NCI-H2081 (cell line): ENCODE measurements at regions not wholly inside any gene's neighbourhood (a gene's known extent, or its start where the extent isn't known, plus 50 kb on each side); places are given as distances from the start of the nearest gene placed in this dataset.

Experiments used
- DNase-seq, 2 experiments: peaks; one replicate each; lab custom pipeline; 2025; lab: John Stamatoyannopoulos, UW

DNA sequence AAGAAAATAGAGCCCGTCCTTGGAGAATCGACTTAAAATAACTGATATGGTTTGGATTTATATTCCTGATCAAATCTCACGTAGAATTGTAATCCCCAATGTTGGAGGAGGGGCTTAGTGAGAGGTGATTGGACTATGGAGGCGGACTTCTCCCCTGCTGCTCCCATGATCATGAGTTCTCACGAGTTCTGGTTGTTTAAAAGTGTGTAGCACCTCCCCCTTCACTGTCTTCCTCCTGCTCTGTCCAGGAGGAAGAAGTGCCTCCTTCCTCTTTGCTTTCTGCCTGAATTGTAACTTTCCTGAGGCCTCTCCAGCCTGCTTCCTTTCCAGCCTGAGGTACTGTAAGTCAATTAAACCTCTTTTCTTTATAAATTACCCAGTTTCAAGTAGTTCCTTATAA is 529.2 kb downstream of the HAO1 start:
- DNase-seq = no peak

DNA sequence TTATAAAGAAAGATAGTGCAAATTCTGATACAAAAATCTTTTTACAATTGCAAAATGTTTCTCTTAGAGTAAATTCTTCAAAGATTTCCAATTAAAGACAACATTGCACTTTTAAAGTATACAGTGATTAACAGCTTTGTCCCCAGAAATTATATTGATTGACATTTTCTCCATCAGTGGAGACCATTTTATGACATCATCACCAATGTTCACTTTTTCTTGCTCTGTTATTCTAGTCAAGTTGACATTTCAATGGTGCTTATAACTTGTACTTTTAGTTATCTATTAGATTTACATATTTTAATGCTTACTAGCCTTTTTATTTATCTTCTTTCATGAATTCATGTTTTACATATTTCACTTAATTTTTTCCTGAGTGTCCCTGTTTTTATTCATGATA is 524.8 kb downstream of the HAO1 start:
- DNase-seq = no peak

DNA sequence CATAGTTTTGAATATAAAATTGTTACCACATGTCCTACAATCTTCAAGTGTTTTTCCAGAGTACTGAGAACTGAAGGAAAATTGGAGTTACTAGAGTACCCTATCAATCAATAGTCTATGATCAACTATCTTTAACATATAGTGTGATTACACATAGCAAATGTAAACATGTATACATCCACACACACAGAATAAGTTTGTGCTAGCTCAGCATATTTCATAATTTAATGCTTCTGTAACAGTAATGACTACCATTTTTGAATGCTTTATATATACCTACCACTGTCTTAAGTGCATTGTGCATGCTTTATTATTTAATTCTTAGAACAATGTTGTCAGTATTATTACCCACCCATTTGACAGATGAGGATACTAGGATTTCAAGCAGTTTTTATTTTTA is 523.9 kb downstream of the HAO1 start:
- no peak for DNase-seq

DNA sequence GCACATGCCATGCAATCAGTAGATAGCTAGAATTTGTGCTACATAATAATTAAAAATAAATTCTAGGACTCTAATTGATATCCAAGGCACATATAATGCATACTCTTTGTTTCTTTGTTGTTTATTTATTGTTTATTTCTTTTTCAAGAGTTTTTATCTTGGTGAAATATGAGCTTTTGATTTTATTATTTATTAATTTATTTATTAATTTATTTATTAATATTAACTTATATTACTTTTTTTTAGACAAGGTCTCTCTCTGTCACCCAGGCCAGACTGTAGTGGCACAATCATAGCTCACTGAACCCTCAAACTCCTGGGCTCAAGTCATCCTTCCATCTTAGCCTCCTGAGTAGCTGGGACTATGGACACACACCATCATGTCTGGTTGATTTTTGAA is 519.9 kb downstream of the HAO1 start:
- no peak for DNase-seq

DNA sequence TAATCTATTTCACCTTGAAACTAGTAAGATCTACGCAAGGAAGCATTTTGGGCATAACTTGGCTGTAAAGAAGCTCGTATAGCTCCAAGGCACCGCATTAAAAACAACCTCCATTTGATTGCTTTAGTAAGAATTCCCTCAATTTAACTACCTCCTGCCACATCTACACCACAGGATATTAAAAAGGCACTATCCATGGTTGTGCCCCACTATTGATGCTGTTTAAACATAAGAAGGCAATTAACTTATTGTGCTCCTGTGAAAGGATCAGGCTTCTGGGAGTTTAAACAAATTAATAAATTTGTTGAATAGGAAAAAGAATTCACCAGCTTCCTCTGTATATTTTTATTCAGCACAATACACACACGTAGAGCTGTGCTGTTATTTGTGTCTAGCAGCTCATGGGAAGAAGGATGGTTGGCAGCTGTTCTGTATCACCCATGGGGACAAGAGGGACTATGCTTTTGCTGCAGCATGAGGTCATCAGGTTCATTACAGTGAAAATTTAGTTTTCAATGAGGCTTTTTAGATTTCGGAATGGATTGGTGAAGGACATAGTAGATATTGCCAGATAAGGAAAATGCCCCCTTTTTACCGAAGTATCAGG is 513.3 kb downstream of the HAO1 start:
- peak; percentile 23 to 57 for DNase-seq

DNA sequence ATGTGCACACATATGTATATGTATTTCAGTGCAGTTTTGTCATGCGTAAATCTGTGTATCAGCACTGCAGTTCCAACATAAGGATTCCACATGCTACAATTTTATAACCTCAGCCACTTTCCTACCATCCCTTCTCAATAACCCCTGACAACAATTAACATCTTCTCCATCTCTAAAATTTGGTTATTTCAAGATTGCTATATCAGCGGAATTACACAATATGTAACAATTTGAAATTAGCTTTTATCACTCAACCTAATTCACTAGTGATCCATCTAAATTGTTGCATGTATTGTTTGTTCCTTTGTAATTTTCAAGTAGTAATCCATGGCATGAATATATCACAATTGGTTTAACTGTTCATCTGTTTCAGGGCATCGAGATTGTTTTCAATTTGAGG is 511.3 kb downstream of the HAO1 start:
- no peak for DNase-seq

DNA sequence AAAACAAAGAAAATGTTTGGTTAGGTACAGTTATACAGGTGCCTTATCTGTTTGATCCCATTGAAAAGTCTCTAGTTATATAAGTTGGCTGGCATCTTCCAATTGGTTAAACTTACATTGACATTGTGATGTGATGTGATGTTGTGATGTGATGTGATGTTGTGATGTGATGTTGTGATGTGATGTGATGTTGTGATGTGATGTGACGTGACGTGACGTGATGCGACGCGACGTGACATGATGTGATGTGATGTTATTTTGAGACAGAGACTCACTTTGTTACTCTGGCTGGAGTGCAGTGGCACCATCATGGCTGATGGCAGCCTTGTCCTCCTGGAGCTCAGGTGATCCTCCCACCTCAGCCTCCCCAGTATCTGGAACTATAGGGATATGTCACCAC is 507.6 kb downstream of the HAO1 start:
- no peak for DNase-seq

DNA sequence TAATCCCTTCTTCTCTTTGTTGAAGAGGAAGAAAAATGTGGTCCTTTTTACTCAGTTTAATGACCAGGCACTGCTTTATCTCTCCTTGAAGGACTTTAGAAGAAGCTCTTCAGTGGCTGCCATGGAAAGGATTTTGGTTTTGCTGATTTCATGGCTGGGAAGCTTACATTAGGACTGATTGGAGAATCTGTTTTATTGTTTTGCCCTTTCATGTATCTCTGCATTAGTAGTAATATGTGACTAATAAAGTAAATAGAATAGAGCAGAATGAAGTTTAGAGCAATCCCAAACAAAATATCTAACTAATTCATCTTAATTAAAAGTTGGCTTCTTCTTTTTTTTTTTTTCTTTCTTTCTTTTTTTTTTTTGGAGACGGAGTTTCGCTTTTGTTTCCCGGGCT is 502.9 kb downstream of the HAO1 start:
- no peak for DNase-seq

DNA sequence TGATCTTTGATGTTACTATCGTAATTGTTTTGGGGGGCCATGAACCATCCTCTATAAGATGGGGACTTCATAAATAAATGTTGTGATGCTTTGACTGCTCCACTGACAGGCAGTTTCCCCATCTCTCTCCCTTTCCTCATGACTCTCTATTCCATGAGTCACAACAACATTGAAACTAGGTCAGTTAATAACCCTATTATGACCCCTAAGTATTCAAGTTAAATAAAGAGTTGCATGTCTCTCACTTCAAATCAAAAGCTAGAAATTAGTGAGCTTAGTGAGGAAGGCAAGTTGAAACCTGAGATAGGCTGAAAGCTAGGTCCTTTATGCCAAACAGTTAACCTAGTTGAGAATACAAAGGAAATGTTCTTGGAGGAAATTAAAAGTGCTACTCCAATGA is 491.0 kb downstream of the HAO1 start:
- DNase-seq = no peak

DNA sequence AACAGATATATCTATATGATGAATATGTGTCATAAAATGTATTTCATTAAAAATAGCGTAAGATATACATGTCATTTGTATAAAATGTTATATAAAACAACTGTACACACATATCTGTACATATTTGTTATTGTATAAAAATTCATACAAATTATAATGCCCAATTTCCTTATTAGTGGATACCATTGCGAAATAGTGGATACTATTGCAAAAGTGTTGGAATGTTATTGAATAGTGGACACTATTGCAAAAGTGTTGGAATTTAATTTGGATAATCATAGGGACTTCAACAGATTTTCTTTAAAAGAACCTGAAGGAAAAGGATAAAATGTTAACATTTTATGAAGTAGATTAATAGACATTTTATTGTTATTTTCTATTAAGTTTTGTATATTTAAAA is 487.4 kb downstream of the HAO1 start:
- DNase-seq = no peak

DNA sequence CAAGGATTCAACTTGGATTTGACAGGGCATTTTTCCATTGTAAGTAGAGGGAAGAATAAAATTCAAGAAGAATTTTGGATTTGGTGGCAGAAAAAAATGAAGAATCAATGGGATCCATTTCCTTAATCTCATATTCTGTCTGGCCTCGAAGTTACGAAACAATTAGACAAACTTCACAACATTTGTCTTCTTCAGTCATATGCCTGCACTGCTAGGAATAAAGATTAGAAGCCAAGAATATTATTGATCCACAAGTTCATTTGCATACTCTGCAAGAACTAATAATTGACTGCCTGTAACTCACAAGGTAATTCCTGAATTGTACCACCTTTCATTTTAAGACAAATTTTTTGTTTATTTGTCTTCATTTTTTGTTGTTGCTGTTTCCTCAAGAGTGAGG is 486.2 kb downstream of the HAO1 start:
- no peak for DNase-seq

DNA sequence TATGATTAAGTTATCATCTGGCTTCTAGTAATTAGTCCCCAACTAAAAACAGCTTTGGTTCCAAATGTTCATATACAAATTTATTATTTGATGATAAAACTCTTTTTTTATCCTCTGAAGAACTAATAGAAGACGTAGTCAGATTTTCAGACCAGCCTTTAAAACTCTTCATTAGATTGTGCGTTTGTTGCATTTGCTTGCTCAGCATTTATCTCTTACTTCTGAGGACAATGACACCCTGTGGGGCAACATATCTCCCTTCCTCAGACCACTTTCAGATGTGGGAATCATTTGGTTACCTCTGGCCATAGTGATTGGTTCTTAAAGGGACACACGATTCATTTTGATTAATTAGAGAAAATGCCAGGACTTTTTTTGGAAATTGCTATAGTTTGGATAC is 481.8 kb downstream of the HAO1 start:
- DNase-seq = no peak

DNA sequence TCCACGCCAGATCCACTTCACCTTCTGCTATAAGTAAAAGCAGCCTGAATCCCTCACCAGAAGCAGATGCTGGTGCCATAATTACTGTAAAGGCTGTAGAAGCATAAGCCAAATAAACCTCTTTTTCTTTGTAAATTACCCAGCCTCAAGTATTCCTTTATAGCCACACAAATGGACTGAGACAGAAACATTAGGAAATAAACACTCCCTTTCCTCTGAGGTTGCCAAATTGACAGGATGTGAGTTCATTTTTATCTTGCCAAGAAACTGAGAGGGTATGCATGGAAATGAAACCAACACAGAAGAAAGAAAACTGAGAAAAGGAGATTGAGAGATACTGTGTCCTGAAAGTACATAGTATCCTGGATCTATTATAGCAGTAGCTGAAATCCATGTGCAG is 481.2 kb downstream of the HAO1 start:
- peak in 1 of 2 experiments; percentile 1 for DNase-seq

DNA sequence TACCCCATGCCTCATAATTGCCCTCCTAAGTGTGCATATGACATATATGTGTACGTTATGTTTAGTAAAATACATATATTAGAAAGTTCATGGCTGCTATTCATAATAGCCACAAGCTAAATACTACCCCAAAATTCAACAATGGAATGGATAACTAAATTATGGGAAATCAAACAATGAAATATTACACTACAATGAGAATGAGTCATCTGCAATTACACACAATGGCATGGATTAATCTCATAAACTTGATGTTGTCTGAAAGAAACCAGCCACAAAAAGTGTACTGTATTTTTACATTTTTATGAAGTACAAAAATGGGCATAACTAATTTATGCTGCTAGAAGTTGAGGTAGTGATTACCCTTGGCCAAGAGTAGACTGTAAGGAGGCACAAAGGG is 477.0 kb downstream of the HAO1 start:
- DNase-seq = peak in 1 of 2 experiments; percentile 5

DNA sequence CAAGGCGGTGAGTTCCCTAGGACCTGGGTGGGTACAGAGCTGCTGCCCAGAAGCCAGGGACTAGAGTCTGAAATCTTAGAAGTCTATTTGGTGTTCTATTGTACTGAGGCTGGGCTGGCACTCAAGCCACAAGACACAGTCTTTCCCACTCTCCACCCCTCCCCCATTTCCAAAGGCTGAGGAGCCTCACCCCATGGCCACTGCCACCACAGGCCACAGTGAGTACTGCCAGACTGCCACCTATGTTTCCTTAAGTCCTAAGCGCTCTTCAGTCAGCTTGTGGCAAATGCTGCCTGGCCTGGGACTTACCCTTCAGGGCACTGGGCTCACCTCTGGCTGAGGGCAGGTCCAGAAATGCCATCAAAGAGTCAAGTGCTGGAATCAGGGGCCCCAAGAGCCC is 469.3 kb downstream of the HAO1 start:
- no peak for DNase-seq

DNA sequence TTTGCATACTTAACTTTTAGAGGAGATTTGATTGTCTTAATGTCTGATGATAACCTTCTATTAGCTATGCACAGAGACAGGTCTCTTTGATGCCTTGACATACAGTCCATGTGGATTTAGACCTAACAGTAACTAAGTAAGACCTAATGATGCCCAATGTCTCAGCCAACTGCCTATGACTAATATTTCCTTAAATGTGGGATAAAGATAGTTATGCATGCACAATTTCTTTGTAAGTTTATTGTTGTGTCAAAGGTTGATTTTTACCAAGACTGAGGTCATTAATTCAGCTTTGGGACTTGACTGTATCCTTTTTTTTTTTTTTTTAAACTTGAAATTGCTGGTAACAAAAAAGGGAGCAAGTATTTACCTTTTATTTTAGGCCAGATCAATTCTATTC is 450.0 kb downstream of the HAO1 start:
- DNase-seq = no peak

DNA sequence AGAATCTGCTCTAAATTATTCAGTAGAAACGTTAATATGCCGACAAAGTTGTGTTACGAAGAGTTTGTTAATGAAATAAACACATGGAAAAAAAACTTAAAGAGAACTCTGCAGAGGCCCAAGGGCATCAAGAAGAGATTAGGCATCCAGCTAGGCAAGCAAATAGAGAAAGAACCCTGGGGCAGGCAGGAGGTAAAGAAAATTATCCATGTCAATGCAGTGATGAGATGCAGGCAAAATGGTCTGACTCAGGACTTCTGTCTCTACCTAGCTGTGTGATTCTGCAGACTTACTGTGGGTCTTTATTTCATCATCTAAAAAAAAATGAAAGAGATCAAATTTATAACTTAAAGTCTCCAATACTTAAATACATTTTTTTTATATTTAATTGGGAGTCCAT is 448.0 kb downstream of the HAO1 start:
- DNase-seq = no peak

DNA sequence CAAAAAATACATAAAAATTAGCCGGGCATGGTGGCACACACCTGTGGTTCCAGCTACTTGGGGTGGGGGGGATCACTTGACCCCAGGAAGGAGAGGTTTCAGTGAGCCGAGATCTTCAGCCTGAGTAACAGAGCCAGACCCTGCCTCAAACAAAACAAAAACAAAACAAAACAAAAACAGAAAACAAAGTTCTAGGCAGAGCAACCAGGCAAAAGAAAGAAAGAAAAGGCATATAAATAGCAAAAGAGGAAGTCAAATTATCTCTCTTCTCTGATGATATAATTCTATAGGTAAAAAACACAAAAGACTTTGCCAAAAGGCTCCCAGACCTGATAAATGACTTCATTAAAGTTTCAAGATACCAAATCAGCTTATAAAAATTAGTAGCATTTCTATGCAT is 446.9 kb downstream of the HAO1 start:
- DNase-seq = no peak

DNA sequence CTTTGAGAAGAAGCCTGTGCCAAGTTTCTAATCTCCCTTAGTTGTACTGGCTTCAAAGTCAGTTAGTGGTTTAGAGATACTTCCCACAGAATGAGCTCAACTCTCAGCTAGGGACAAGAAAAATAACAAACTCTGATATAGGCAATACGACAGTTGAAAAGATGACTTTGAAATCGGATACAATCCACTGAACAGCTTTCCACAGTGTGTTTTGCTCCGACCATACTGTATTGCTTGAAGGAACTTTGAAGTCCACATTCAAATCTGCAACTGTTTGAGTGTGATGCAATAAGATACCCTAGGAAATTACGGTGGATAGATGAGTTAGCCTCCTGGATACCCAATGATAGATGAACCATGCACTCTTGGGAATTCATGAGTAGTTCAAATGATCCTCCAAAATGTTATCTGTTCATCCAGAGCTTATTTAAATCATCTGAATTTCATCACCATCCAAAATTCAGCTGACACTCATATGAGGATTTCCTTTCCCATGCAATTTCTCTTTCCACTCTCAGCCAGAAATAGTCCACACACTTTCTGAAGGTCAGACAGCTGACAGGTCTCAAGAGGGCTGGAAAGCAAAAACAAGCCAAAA is 443.8 kb downstream of the HAO1 start:
- DNase-seq = no peak

DNA sequence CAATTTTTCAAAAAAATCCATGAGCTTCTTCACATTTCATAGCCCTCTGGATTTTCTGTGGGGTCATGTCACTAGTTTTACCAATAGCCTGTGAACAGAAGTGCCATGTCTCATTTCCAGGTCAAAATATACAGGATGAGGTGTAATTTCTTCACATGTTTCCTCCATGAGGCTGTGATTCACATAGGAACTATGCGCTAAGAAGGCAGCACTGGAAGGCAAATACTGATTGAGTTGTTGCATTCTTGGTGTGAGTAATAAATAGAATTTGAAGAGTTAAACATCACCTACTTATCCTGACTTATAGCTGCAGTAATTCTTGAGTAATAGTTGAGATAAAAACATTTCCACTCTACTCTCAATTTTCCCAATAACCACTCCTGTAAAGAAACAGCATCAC is 442.3 kb downstream of the HAO1 start:
- no peak for DNase-seq

DNA sequence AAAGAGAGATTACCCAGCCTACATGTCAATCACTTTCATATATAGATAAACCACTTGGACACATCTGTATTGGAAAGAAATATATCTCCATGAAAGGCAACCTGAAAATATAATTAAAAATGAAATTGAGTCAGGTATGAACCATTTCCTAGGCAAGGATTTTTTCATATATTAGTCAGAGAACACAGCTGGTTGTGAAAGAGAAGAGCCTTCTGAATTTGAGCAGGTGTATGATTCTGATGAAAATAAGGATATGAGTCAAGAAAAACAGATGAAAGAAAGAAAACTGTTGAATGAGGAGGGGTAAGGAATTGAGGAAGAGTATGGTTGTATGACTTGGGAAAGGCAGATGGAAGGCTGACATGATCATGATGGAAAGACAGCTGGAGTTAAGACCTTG is 441.1 kb downstream of the HAO1 start:
- no peak for DNase-seq

DNA sequence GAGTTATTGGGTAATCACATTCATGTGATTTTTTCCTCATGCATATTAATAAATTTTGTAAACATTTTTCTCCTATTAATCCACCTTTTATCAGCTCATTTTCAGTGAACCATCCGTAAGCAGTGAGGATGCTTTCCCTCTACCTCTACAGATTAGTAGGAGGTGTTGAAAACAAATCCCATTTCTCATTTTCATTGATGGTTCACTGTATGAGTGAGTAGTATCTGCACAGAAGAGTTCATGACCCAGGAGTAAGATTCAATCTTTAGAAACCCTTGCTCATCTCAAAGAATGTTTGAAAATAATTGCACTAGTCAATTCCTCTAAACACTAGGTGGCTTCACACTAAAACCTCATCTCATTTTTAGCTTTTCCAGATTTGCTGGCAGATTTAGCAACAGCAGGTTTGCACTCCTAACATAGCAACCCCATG is 440.0 kb downstream of the HAO1 start:
- no peak for DNase-seq

DNA sequence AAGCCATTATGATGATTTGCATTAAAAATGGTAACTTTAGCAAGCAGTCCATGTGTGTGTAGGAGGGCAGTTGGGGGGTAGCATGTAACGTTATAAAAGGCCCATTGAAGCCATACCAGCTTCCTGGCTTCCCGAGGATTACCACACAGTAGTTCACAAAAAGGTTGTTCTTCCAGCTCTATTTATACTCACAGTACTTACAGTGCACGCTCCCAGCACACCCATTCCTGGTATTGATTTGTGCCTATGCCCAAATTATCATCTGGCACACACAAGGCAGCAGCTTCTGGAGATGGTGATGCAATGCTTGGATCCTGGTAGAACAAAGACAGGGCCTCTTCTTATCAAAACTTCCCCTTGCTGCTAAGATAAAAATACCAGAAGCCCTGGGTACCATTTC is 436.8 kb downstream of the HAO1 start:
- no peak for DNase-seq

DNA sequence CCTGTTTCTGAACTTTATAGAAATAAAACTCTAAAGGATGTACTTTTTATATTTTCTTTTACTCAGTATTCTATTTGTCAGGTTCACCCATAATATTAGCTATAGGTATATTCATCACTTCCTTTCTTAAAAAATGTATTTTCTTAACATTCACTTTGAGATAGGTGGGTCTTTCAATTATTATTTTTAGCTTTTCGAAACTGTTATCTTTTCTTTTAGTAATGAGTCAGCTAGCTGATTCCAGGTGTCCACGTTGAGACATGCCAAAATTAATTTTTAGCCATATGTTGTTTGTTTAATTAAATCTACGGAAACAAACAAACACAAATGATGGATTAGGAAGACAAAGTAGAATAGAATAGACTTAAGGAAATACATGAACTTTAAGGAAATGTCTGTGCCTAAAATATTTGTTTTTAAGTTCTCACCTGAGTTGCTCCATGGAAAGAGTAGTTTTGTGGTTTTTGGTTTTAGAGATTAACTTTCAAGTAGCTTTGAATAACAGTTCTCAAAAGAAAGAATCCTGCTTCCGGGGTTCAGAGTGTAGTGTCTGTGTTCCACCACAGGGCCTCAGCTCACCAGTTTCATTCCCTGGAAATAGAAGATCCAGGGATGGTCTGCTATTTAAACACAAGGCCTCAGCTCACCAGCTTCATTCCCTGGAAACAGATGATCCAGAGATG is 435.0 kb downstream of the HAO1 start:
- DNase-seq = no peak
